ENCODE measurements at regions not wholly inside any gene's neighbourhood (a gene's known extent, or its start where the extent isn't known, plus 50 kb on each side); places are given as distances from the start of the nearest gene placed in this dataset.

GRCh38 chr9:135198586-135199285 is 111.3 kb downstream of the OLFM1 start:
- no peak for TF ChIP-seq CTCF (optimal IDR thresholded peaks at IDR 0.05 in 1 of 3, IDR thresholded peaks at IDR 0.05 in 1 of 3, conservative IDR thresholded peaks at IDR 0.05 in 1 of 3; ENCODE audit: extremely low read depth in 1 of 3, insufficient read depth in 2 of 3, low read length in 3 of 3)
- no peak for TF ChIP-seq EZH2 (IDR thresholded peaks at IDR 0.05; ENCODE audit: low read length)

All from keratinocyte (primary cell).